Suppressor macrophage (primary cell): ENCODE measurements at regions not wholly inside any gene's neighbourhood (a gene's known extent, or its start where the extent isn't known, plus 50 kb on each side); places are given as distances from the start of the nearest gene placed in this dataset.
A peak's percentile ranks its signal among the peaks of the same experiment; 100 is the strongest.

Experiments
- DNase-seq, 4 experiments: peaks; one replicate each; pipeline ENCODE4 v3.0.0-alpha.2; 2020 to 2022

GRCh38 chr15:97903971-97904572 is 56.4 kb upstream of the ARRDC4 start:
- DNase-seq, result peak; percentile 60 to 86 (median 70)

DNA sequence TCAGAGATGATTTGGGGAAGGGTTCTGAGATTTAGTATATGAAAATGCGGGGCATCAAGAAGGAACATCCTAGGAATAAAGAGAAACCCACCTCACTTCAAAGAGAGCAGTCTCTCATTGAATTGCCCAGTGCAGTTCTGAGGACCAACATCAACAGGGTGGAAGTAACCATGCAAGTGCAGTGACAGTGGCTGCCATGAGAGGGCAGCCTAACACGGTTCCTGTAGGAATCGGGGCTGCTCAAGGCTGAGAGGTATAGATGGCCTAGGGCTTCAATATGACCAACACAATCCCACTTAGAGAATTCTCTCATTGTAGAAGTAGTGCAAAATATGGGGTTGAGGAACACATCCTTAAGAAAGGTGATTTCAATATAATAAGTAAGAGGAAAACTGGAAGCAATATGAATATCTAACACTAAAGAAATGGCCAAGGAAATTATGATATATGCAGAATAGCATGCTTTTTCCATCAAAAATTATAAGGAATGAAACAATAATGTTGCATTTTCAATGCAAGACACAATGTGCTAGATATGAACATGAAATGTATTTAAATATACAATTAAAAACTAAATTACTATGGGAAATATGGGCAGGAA is 51.1 kb upstream of the ARRDC4 start:
- peak; percentile 76 to 84 (median 80) for DNase-seq
